IMR-90 (cell line): ENCODE measurements at regions not wholly inside any gene's neighbourhood (a gene's known extent, or its start where the extent isn't known, plus 50 kb on each side); places are given as distances from the start of the nearest gene placed in this dataset.

ENCODE experiments used
- ATAC-seq: fragments of 200-7000 bp; cut with Tn5 transposase; 2 replicates; pipeline ENCODE4 v1.9.1; 2020; ENCODE audit warnings: low read depth, mild to moderate bottlenecking, moderate library complexity
- BruUV-seq: library from RNA; stranded (reverse); fragments of 400-500 nt; replicated peaks from 2 replicates; lab custom pipeline; 2021; lab: Mats Ljungman, UMichigan
- CTCF ChIA-PET: fragments of 300-600 bp; formaldehyde crosslinking; extraction: SDS; loops from one replicate; lab custom pipeline; 2021; ENCODE audit warnings: antibody characterized with exemption; lab: Yijun Ruan, JAX
- POLR2A ChIA-PET: fragments of 300-600 bp; sonication (Branson Sonifier 250); formaldehyde crosslinking; loops from one replicate; lab custom pipeline; 2022; ENCODE audit warnings: antibody characterized with exemption; ENCODE audit not compliant: unreplicated experiment; lab: Charles Lee
- DNase-seq: peaks from one replicate; pipeline ENCODE4 v3.0.0; 2013
- H2AFZ ChIP-seq: replicated peaks from 2 replicates; pipeline ENCODE3; 2013; ENCODE audit warnings: low read length, mild to moderate bottlenecking; ENCODE audit not compliant: poor library complexity
- H2AK5ac ChIP-seq: 2 replicates; pipeline ENCODE4 v1.6.1; 2013; ENCODE audit warnings: low read depth, low read length, inconsistent platforms
- H2AK9ac ChIP-seq: replicated peaks from 2 replicates; pipeline ENCODE3; 2013; ENCODE audit warnings: mild to moderate bottlenecking, low read depth, low read length, moderate library complexity; ENCODE audit not compliant: poor library complexity
- H2BK120ac ChIP-seq: 2 replicates; pipeline ENCODE4 v1.6.1; 2013; ENCODE audit warnings: low read depth, low read length, inconsistent platforms
- H2BK15ac ChIP-seq: 3 replicates; pipeline ENCODE4 v1.6.1; 2013; ENCODE audit warnings: low read depth, low read length, inconsistent platforms
- H2BK20ac ChIP-seq: 2 replicates; pipeline ENCODE4 v1.6.1; 2013; ENCODE audit warnings: low read depth, mild to moderate bottlenecking, inconsistent platforms, low read length, moderate library complexity
- H2BK5ac ChIP-seq: 2 replicates; pipeline ENCODE4 v1.6.1; 2013; ENCODE audit warnings: mild to moderate bottlenecking, low read depth, low read length, inconsistent platforms; ENCODE audit not compliant: poor library complexity, severe bottlenecking
- H3K14ac ChIP-seq: replicated peaks from 2 replicates; pipeline ENCODE4 v1.6.1; 2013; ENCODE audit warnings: low read depth, low read length, inconsistent platforms
- H3K18ac ChIP-seq: 2 replicates; pipeline ENCODE4 v1.6.1; 2013; ENCODE audit warnings: low read depth, low read length, control low read depth
- H3K23ac ChIP-seq: 2 replicates; pipeline ENCODE4 v1.6.1; 2013; ENCODE audit warnings: low read depth, low read length, inconsistent platforms
- H3K27ac ChIP-seq: 2 replicates; pipeline ENCODE4 v1.5.1; 2013; ENCODE audit warnings: mild to moderate bottlenecking, control low read depth, low read length; ENCODE audit not compliant: insufficient read depth
- H3K27me3 ChIP-seq: 2 replicates; pipeline ENCODE4 v1.6.1; 2013; ENCODE audit warnings: low read length; ENCODE audit not compliant: control insufficient read depth, insufficient read depth
- H3K36me3 ChIP-seq: 2 replicates; pipeline ENCODE4 v1.6.1; 2013; ENCODE audit warnings: low read length, mixed read lengths; ENCODE audit not compliant: control insufficient read depth, insufficient read depth
- H3K4ac ChIP-seq: 2 replicates; pipeline ENCODE4 v1.6.1; 2013; ENCODE audit warnings: low read depth, low read length, inconsistent platforms
- H3K4me1 ChIP-seq: 2 replicates; pipeline ENCODE4 v1.6.1; 2013; ENCODE audit warnings: low read length, mixed read lengths; ENCODE audit not compliant: control insufficient read depth, insufficient read depth
- H3K4me2 ChIP-seq: 2 replicates; pipeline ENCODE4 v1.6.1; 2013; ENCODE audit warnings: low read depth, mild to moderate bottlenecking, control low read depth, low read length, moderate library complexity
- H3K4me3 ChIP-seq: 2 replicates; pipeline ENCODE4 v1.5.1; 2013; ENCODE audit warnings: low read depth, mild to moderate bottlenecking, control low read depth, low read length, moderate library complexity; ENCODE audit not compliant: insufficient read depth
- H3K56ac ChIP-seq: 2 replicates; pipeline ENCODE4 v1.6.1; 2013; ENCODE audit warnings: low read length, inconsistent platforms; ENCODE audit not compliant: insufficient read depth; ENCODE audit errors: extremely low read depth
- H3K79me1 ChIP-seq, 2 experiments: 2 replicates each; pipeline ENCODE4 v1.6.1; 2013; ENCODE audit warnings: low read length in 2 of 2, inconsistent platforms in 1 of 2, low read depth in 1 of 2
- H3K9ac ChIP-seq: 2 replicates; pipeline ENCODE4 v1.6.1; 2013; ENCODE audit warnings: low read depth, low read length, control low read depth
- H3K9me1 ChIP-seq: 2 replicates; pipeline ENCODE4 v1.6.1; 2013; ENCODE audit warnings: low read length, inconsistent platforms; ENCODE audit not compliant: insufficient read depth
- H3K9me3 ChIP-seq: 2 replicates; pipeline ENCODE4 v1.6.1; 2013; ENCODE audit warnings: low read length; ENCODE audit not compliant: control insufficient read depth, insufficient read depth
- H4K20me1 ChIP-seq: 2 replicates; pipeline ENCODE4 v1.6.1; 2013; ENCODE audit warnings: low read length, inconsistent platforms; ENCODE audit not compliant: insufficient read depth
- H4K5ac ChIP-seq: 2 replicates; pipeline ENCODE4 v1.6.1; 2013; ENCODE audit warnings: mild to moderate bottlenecking, low read depth, low read length, control low read depth
- H4K8ac ChIP-seq, 2 experiments: 2 replicates each; pipeline ENCODE4 v1.6.1; 2013; ENCODE audit warnings: low read depth in 2 of 2, low read length in 2 of 2, control low read depth in 1 of 2, inconsistent platforms in 1 of 2
- H4K91ac ChIP-seq: 2 replicates; pipeline ENCODE4 v1.6.1; 2013; ENCODE audit warnings: low read depth, low read length, inconsistent platforms; ENCODE audit not compliant: insufficient read depth
- BHLHE40 ChIP-seq: fragments of 150-350 bp; IDR thresholded peaks from 2 replicates; pipeline ENCODE4 v1.6.1; 2016; ENCODE audit warnings: mild to moderate bottlenecking, low read depth, low read length
- CHD1 ChIP-seq: IDR thresholded peaks from 2 replicates; pipeline ENCODE4 v1.6.1; 2012; ENCODE audit warnings: low read depth, low read length, improper control_type of control experiment
- FOS ChIP-seq: fragments of 150-350 bp; IDR thresholded peaks from 2 replicates; pipeline ENCODE4 v1.6.1; 2016; ENCODE audit warnings: low read depth, low read length
- MAFK ChIP-seq: IDR thresholded peaks from 2 replicates; pipeline ENCODE4 v1.6.1; 2012; ENCODE audit warnings: low read depth, low read length, improper control_type of control experiment
- MXI1 ChIP-seq: IDR thresholded peaks from 2 replicates; pipeline ENCODE4 v1.6.1; 2012; ENCODE audit warnings: low read depth, mild to moderate bottlenecking, low read length, moderate library complexity, borderline replicate concordance
- NFE2L2 ChIP-seq: fragments of 150-350 bp; IDR thresholded peaks from 2 replicates; pipeline ENCODE4 v1.6.1; 2016; ENCODE audit warnings: low read depth, mild to moderate bottlenecking, low read length
- POLR2A ChIP-seq: IDR thresholded peaks from 2 replicates; pipeline ENCODE4 v1.6.1; 2012; ENCODE audit warnings: mild to moderate bottlenecking, low read depth, low read length
- RAD21 ChIP-seq: IDR thresholded peaks from 2 replicates; pipeline ENCODE4 v1.6.1; 2012; ENCODE audit warnings: low read length, improper control_type of control experiment
- RCOR1 ChIP-seq: IDR thresholded peaks from 2 replicates; pipeline ENCODE4 v1.6.1; 2012; ENCODE audit warnings: mild to moderate bottlenecking, low read length, improper control_type of control experiment; ENCODE audit not compliant: insufficient replicate concordance
- RFX5 ChIP-seq: IDR thresholded peaks from 2 replicates; pipeline ENCODE4 v1.8.0; 2012; ENCODE audit warnings: low read depth, mild to moderate bottlenecking, low read length, moderate library complexity
- WGBS, 2 experiments: methylation state at CpG; one replicate each; pipeline versions ENCODE4 v1.1.5 to v1.1.7; 2013; ENCODE audit warnings: missing lambda C conversion rate in 2 of 2; ENCODE audit not compliant: insufficient read length in 1 of 2; ENCODE audit errors: extremely low coverage in 2 of 2; 5-methylcytosine and 5-hydroxymethylcytosine counted together
- dilution Hi-C: fragments of 300-500 bp; cut with HindIII; formaldehyde crosslinking; loops from one replicate; pipeline ENCODE4 v1.14.3; 2018; ENCODE audit warnings: low sequenced_read_pairs; ENCODE audit not compliant: unreplicated experiment
- in situ Hi-C: fragments of 300-500 bp; cut with MboI; formaldehyde crosslinking; loops from 3 replicates; pipeline ENCODE4 v1.14.3; 2019; ENCODE audit warnings: low sequenced_read_pairs, inconsistent platforms, mixed read lengths
- intact Hi-C: fragments of 100-400 bp; cut with micrococcal nuclease; formaldehyde crosslinking; loops from 2 replicates; pipeline ENCODE4 v1.10.0; 2022
- TF ChIP-seq, protein P1 (sequence below): fragments of 150-350 bp; IDR thresholded peaks from 2 replicates; pipeline ENCODE4 v1.6.1; 2016; ENCODE audit warnings: low read depth, mild to moderate bottlenecking, low read length, moderate library complexity, borderline replicate concordance
- TF ChIP-seq, protein P2 (sequence below): fragments of 150-350 bp; IDR thresholded peaks from 2 replicates; pipeline ENCODE4 v1.6.1; 2017; ENCODE audit warnings: mild to moderate bottlenecking, antibody characterized with exemption, low read length, low read depth
- TF ChIP-seq, protein P3 (sequence below): conservative IDR thresholded peaks from 2 replicates; pipeline ENCODE4 v1.5.1; 2012; ENCODE audit warnings: mild to moderate bottlenecking, low read depth, low read length, improper control_type of control experiment

DNA sequence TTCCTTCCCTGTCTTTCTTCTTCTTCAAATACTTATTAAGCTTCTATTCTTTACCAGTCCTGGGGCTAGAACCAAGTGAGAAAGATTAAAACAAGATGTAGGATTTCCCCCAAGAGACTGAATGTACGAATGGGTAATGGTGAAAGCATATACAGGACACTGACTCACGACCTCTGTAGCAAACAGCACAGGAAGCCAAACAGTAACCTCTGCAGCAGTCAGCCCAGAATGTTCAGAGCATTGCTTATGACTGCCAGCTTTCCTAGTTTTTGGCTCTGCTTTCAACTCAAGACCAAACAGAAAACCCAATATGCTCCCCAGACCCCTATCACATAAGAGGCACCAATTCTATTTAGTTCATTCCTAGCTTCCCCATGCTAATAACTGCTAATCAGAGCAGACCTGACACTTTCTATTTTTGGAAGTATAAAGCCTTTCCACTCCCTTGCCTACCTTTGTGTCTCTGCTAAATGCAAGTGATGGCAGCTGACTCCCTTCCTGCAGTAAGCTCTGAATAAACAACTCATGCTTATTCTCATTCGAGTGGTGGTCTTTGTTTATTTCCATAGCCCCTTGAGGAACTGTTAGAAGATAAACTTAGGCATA, 690.6 kb downstream of the EPM2A start:
- no peak overlapping the region for H4K91ac ChIP-seq
- H3K27ac ChIP-seq, result no peak overlapping the region
- peaks cover 6% of the 10 kb centered on the region for H3K9me1 ChIP-seq
- dilution Hi-C loops, result no loop called here
- H4K8ac ChIP-seq, result no peak overlapping the region; a peak in 1 of 4 replicates
- DNase-seq, result peak; percentile 87
- in situ Hi-C loops, result no loop called here
- no CpG with 5 or more reads among the region's 3 CpGs for WGBS, 2 experiments
- BruUV-seq, result no TSS peak
- no peak overlapping the region for H2AK5ac ChIP-seq
- no peak overlapping the region for H3K9ac ChIP-seq
- H3K56ac ChIP-seq, result no peak overlapping the region
- peak; percentile 100 for ATAC-seq
- H4K5ac ChIP-seq, result no peak overlapping the region
- 0 out of 3 replicates have a peak overlapping the region, but pooled peaks have one; percentile 3 for H2BK15ac ChIP-seq
- no peak overlapping the region for H3K4me2 ChIP-seq
- H2BK120ac ChIP-seq, result no peak overlapping the region
- peaks cover 4% of the 10 kb centered on the region; the same call in 1 of the 2 replicates for H3K4me1 ChIP-seq
- no peak overlapping the region for H3K4ac ChIP-seq
- H3K23ac ChIP-seq, result no peak overlapping the region; the same call in 1 of the 2 replicates
- H2BK5ac ChIP-seq, result no peak overlapping the region
- no peaks in the 10 kb centered on the region for H3K36me3 ChIP-seq
- H2BK20ac ChIP-seq, result no peak overlapping the region
- intact Hi-C loops, result no loop called here
- ChIA-PET POLR2A (no interaction called here), CTCF (interaction anchor here (0.6 kb wide), 1 partner anchor 197 kb away, joined by 3 read pairs; no protein-coding TSS in a partner anchor)
- H2AFZ ChIP-seq, result no peak overlapping the region
- H2AK9ac ChIP-seq, result no peak overlapping the region
- no peaks in the 10 kb centered on the region for H3K79me1 ChIP-seq
- no peak overlapping the region for H3K18ac ChIP-seq
- H3K27me3 ChIP-seq, result no peaks in the 10 kb centered on the region
- TF ChIP-seq CHD1, result no peak
- TF ChIP-seq FOS, result no peak
- no peak for TF ChIP-seq POLR2A
- no peak for TF ChIP-seq MXI1
- TF ChIP-seq BHLHE40, result no peak
- no peak for TF ChIP-seq RCOR1
- TF ChIP-seq, protein P1, sequence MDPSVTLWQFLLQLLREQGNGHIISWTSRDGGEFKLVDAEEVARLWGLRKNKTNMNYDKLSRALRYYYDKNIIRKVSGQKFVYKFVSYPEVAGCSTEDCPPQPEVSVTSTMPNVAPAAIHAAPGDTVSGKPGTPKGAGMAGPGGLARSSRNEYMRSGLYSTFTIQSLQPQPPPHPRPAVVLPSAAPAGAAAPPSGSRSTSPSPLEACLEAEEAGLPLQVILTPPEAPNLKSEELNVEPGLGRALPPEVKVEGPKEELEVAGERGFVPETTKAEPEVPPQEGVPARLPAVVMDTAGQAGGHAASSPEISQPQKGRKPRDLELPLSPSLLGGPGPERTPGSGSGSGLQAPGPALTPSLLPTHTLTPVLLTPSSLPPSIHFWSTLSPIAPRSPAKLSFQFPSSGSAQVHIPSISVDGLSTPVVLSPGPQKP, result no peak
- TF ChIP-seq RAD21, result no peak
- no peak for TF ChIP-seq MAFK
- TF ChIP-seq, protein P2, sequence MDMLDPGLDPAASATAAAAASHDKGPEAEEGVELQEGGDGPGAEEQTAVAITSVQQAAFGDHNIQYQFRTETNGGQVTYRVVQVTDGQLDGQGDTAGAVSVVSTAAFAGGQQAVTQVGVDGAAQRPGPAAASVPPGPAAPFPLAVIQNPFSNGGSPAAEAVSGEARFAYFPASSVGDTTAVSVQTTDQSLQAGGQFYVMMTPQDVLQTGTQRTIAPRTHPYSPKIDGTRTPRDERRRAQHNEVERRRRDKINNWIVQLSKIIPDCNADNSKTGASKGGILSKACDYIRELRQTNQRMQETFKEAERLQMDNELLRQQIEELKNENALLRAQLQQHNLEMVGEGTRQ, result no peak
- TF ChIP-seq NFE2L2, result no peak
- TF ChIP-seq RFX5, result no peak
- TF ChIP-seq, protein P3, sequence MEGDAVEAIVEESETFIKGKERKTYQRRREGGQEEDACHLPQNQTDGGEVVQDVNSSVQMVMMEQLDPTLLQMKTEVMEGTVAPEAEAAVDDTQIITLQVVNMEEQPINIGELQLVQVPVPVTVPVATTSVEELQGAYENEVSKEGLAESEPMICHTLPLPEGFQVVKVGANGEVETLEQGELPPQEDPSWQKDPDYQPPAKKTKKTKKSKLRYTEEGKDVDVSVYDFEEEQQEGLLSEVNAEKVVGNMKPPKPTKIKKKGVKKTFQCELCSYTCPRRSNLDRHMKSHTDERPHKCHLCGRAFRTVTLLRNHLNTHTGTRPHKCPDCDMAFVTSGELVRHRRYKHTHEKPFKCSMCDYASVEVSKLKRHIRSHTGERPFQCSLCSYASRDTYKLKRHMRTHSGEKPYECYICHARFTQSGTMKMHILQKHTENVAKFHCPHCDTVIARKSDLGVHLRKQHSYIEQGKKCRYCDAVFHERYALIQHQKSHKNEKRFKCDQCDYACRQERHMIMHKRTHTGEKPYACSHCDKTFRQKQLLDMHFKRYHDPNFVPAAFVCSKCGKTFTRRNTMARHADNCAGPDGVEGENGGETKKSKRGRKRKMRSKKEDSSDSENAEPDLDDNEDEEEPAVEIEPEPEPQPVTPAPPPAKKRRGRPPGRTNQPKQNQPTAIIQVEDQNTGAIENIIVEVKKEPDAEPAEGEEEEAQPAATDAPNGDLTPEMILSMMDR, result no peak
- H3K4me3 ChIP-seq, result no peak overlapping the region
- peak overlapping the region; percentile 81; the same call in 1 of the 2 replicates for H3K14ac ChIP-seq
- no peaks in the 10 kb centered on the region for H3K9me3 ChIP-seq
- H4K20me1 ChIP-seq, result no peaks in the 10 kb centered on the region
